ENCODE measurements at regions not wholly inside any gene's neighbourhood (a gene's known extent, or its start where the extent isn't known, plus 50 kb on each side); places are given as distances from the start of the nearest gene placed in this dataset.
"Not testable (repeated sequence)": the region's sequence is repeated elsewhere in the genome, so short reads cannot be mapped to it uniquely, and the experiment has no call there.

GRCh38 chr1:101431956-101432510 lies 195.2 kb downstream of the S1PR1 start:
- FAIRE-seq, result no peak

GRCh38 chr1:101435831-101436511 lies 199.2 kb downstream of the S1PR1 start:
- no peak for FAIRE-seq

- no peak for FAIRE-seq
These were observed 201.0 kb downstream of the S1PR1 start for GRCh38 chr1:101437800-101438199.

- FAIRE-seq, result no peak
These were observed 201.5 kb downstream of the S1PR1 start for GRCh38 chr1:101438359-101438758.

- no peak for FAIRE-seq
These were observed 203.7 kb downstream of the S1PR1 start for GRCh38 chr1:101440485-101440884.

GRCh38 chr1:101444381-101444780 lies 207.6 kb downstream of the S1PR1 start:
- FAIRE-seq, result no peak

- FAIRE-seq, result no peak
These were observed 208.2 kb downstream of the S1PR1 start for GRCh38 chr1:101444873-101445618.

GRCh38 chr1:101448018-101448417 lies 211.2 kb downstream of the S1PR1 start:
- FAIRE-seq, result no peak

GRCh38 chr1:101450691-101451090 lies 213.9 kb downstream of the S1PR1 start:
- not testable (repeated sequence) for FAIRE-seq

GRCh38 chr1:101451888-101452287 lies 215.1 kb downstream of the S1PR1 start:
- no peak for FAIRE-seq

- no peak for FAIRE-seq
These were observed 216.0 kb downstream of the S1PR1 start for GRCh38 chr1:101452825-101453224.

- FAIRE-seq, result no peak
These were observed 217.0 kb downstream of the S1PR1 start for GRCh38 chr1:101453844-101454243.

GRCh38 chr1:101455166-101455565 lies 218.3 kb downstream of the S1PR1 start:
- FAIRE-seq, result no peak

GRCh38 chr1:101460739-101461138 lies 223.9 kb downstream of the S1PR1 start:
- no peak for FAIRE-seq

GRCh38 chr1:101463195-101463594 lies 226.4 kb downstream of the S1PR1 start:
- no peak for FAIRE-seq

- no peak for FAIRE-seq
These were observed 229.1 kb downstream of the S1PR1 start for GRCh38 chr1:101465941-101466340.

GRCh38 chr1:101474039-101474665 lies 237.3 kb downstream of the S1PR1 start:
- FAIRE-seq, result no peak

GRCh38 chr1:101476541-101476940 lies 239.7 kb downstream of the S1PR1 start:
- no peak for FAIRE-seq

- FAIRE-seq, result no peak
These were observed 243.1 kb downstream of the S1PR1 start for GRCh38 chr1:101479945-101480344.

GRCh38 chr1:101482306-101482705 lies 245.5 kb downstream of the S1PR1 start:
- FAIRE-seq, result no peak

- no peak for FAIRE-seq
These were observed 247.3 kb downstream of the S1PR1 start for GRCh38 chr1:101483982-101484688.

- FAIRE-seq, result no peak
These were observed 248.0 kb downstream of the S1PR1 start for GRCh38 chr1:101484689-101485338.

- FAIRE-seq, result no peak
These were observed 248.9 kb downstream of the S1PR1 start for GRCh38 chr1:101485712-101486111.
